Breast epithelium (tissue), 4 donors: ENCODE measurements at regions not wholly inside any gene's neighbourhood (a gene's known extent, or its start where the extent isn't known, plus 50 kb on each side); places are given as distances from the start of the nearest gene placed in this dataset.
"Not testable (repeated sequence)": the region's sequence is repeated elsewhere in the genome, so short reads cannot be mapped to it uniquely, and the experiment has no call there.

ENCODE experiments used
- DNase-seq, 2 donors: peaks; one replicate each; pipeline ENCODE4 v3.0.0-alpha.2; 2019; ENCODE audit warnings: low spot score in 2 of 2
- H3K27ac ChIP-seq, 2 donors: fragments of 200-600 bp; sonication (generic) in 1 of 2; one replicate each; pipeline ENCODE4 v1.5.1; 2016 to 2019; ENCODE audit warnings: mild to moderate bottlenecking in 1 of 2
- H3K27me3 ChIP-seq, 2 donors: fragments of 200-600 bp; sonication (generic) in 1 of 2; one replicate each; pipeline versions ENCODE4 v1.5.1 to v1.6.0; 2017 to 2019; ENCODE audit warnings: control low read depth in 1 of 2, mild to moderate bottlenecking in 1 of 2
- H3K36me3 ChIP-seq: fragments of 200-600 bp; one replicate; pipeline ENCODE4 v1.5.1; 2019
- H3K4me1 ChIP-seq, 2 donors: fragments of 200-600 bp; sonication (generic); one replicate each; pipeline ENCODE4 v1.5.1; 2016 to 2019; ENCODE audit warnings: control low read depth in 1 of 2
- H3K4me3 ChIP-seq, 3 donors: fragments of 200-600 bp; sonication (generic); 1 replicate in 2 of 3; 2 replicates in 1 of 3; pipeline ENCODE4 v1.5.1; 2016 to 2019; ENCODE audit warnings: mild to moderate bottlenecking in 3 of 3, moderate library complexity in 2 of 3
- H3K9me3 ChIP-seq, 2 donors: fragments of 200-600 bp; sonication (generic) in 1 of 2; one replicate each; pipeline ENCODE4 v1.5.1; 2016 to 2019; ENCODE audit warnings: control low read depth in 1 of 2
- POLR2A ChIP-seq: fragments of 450-650 bp; IDR thresholded peaks from one replicate; pipeline ENCODE4 v1.6.1; 2016; ENCODE audit warnings: antibody characterized with exemption, mild to moderate bottlenecking, moderate library complexity
- POLR2AphosphoS5 ChIP-seq, 3 donors: sonication (generic); formaldehyde crosslinking; IDR thresholded peaks; one replicate each; pipeline ENCODE4 v1.6.1; 2017; ENCODE audit warnings: antibody characterized with exemption in 3 of 3
- intact Hi-C: fragments of 100-400 bp; cut with DNase I; formaldehyde crosslinking; loops from one replicate; pipeline ENCODE4 v1.15.1; 2023; ENCODE audit warnings: low total_unique reads
- TF ChIP-seq, protein P1 (sequence below), 3 donors: fragments of 450-650 bp; IDR thresholded peaks; one replicate each; pipeline ENCODE4 v1.5.1; 2016 to 2017; ENCODE audit warnings: antibody characterized with exemption in 3 of 3, mild to moderate bottlenecking in 3 of 3, moderate library complexity in 3 of 3

DNA sequence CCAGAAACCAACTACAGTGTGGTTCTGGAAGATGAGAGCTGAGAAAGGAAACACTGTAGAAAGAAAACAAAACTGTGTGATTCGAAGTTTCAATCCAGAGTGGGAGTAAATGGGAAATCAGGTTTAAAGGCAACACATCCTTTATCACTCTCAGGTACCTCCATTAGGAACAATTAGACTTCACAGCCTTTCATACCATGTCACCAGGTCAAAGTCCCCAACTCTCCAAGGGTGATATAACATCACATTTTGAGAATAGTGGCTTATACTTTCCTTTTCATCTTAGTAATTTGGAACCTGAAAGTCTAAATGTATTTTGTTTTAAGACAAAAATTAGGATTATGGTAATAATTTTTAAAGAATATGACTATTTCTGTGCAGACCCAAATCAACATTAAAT, 194.9 kb upstream of the WWC1 start:
- no peak overlapping the region for H3K27ac ChIP-seq
- H3K4me3 ChIP-seq: no peak overlapping the region
- no peaks in the 10 kb centered on the region for H3K4me1 ChIP-seq
- intact Hi-C loops: no loop called here
- H3K36me3 ChIP-seq: no peaks in the 10 kb centered on the region
- DNase-seq: no peak
- no peaks in the 10 kb centered on the region for H3K9me3 ChIP-seq
- TF ChIP-seq POLR2AphosphoS5 (IDR thresholded peaks at IDR 0.05): no peak
- TF ChIP-seq, protein P1, sequence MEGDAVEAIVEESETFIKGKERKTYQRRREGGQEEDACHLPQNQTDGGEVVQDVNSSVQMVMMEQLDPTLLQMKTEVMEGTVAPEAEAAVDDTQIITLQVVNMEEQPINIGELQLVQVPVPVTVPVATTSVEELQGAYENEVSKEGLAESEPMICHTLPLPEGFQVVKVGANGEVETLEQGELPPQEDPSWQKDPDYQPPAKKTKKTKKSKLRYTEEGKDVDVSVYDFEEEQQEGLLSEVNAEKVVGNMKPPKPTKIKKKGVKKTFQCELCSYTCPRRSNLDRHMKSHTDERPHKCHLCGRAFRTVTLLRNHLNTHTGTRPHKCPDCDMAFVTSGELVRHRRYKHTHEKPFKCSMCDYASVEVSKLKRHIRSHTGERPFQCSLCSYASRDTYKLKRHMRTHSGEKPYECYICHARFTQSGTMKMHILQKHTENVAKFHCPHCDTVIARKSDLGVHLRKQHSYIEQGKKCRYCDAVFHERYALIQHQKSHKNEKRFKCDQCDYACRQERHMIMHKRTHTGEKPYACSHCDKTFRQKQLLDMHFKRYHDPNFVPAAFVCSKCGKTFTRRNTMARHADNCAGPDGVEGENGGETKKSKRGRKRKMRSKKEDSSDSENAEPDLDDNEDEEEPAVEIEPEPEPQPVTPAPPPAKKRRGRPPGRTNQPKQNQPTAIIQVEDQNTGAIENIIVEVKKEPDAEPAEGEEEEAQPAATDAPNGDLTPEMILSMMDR (IDR thresholded peaks at IDR 0.05): no peak
- no peak for TF ChIP-seq POLR2A
- no peaks in the 10 kb centered on the region for H3K27me3 ChIP-seq

GRCh38 chr5:168097876-168098653, 193.4 kb upstream of the WWC1 start:
- no peak for DNase-seq
- Histone ChIP-seq H3K4me1 (no peaks in the 10 kb centered on the region), H3K27me3 (no peaks in the 10 kb centered on the region), H3K4me3 (no peak overlapping the region), H3K27ac (no peak overlapping the region), H3K9me3 (no peaks in the 10 kb centered on the region), H3K36me3 (no peaks in the 10 kb centered on the region)
- TF ChIP-seq POLR2AphosphoS5 (IDR thresholded peaks at IDR 0.05): no peak
- TF ChIP-seq POLR2A: no peak
- intact Hi-C loops: no loop called here

DNA sequence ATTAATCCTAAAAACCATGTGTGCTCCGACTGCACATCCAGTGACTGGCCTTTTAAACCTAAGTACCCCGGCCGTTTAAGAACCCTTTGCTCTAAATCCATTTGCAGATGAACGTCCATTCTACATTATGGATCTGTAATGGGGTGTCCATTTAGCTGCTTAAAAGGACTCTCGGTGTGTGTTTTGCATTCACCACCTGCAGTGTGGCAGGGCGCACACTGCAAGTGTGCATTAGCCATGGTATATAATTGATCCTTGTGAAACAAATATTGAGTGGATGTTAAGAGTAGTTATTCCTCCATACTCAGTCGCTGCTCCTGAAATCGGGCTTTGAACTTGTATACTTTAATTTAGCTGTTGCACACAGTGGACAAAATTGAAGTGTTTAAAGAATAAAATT, 190.1 kb upstream of the WWC1 start:
- DNase-seq: no peak
- intact Hi-C loops: no loop called here
- Histone ChIP-seq H3K27ac (no peak overlapping the region), H3K4me1 (no peaks in the 10 kb centered on the region), H3K4me3 (no peak overlapping the region), H3K36me3 (no peaks in the 10 kb centered on the region), H3K9me3 (no peaks in the 10 kb centered on the region), H3K27me3 (no peaks in the 10 kb centered on the region)
- no peak for TF ChIP-seq POLR2AphosphoS5 (IDR thresholded peaks at IDR 0.05)
- TF ChIP-seq, protein P1 (IDR thresholded peaks at IDR 0.05): no peak
- no peak for TF ChIP-seq POLR2A

DNA sequence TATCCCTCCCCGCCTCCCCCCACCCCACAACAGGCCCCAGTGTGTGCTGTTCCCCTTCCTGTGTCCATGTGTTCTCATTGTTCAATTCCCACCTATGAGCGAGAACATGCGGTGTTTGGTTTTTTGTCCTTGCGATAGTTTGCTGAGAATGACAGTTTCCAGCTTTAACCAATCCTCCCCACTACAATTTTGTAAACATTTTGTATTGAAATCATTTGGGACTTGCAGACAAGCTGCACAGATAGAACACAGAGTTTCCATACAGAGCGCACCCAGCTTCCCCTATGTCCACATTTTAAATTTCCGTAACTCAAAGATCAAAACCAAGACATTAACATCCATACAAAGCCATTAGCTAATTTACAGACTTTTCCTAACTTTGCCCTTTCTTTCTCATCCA, 188.4 kb upstream of the WWC1 start:
- H3K9me3 ChIP-seq, H3K4me1 ChIP-seq, DNase-seq, H3K27me3 ChIP-seq, H3K27ac ChIP-seq, H3K4me3 ChIP-seq, H3K36me3 ChIP-seq, intact Hi-C loops: not testable (repeated sequence)

DNA sequence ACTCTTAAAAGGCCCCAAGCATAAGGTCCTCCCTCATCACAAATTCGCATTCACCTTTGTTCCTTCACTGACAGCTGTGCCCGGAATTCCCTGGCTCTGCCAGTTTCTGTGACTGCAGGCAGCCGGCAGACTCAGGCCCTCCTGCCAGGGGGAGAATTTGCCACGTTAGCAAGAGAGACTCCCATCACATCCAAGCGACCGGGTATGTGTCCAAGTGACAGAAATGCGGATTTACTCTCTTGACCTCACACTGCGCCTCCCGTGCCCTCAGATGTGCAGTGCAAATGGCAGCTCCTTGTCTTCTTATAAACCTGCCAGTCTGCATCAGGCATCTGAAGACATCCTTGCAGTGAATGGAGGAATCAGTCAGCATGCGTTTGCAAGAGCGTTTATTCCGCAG, 187.1 kb upstream of the WWC1 start:
- intact Hi-C loops: no loop called here

GRCh38 chr5:168104811-168105481, 186.5 kb upstream of the WWC1 start:
- H3K27me3 ChIP-seq: no peaks in the 10 kb centered on the region
- intact Hi-C loops: no loop called here

More for the DNA sequence above, 187.1 kb upstream of the WWC1 start:
- no peaks in the 10 kb centered on the region for H3K4me1 ChIP-seq
- no peak overlapping the region for H3K4me3 ChIP-seq
- no peaks in the 10 kb centered on the region for H3K27me3 ChIP-seq
- no peaks in the 10 kb centered on the region for H3K9me3 ChIP-seq
- no peak for DNase-seq
- no peak for TF ChIP-seq POLR2AphosphoS5 (IDR thresholded peaks at IDR 0.05)
- TF ChIP-seq, protein P1 (IDR thresholded peaks at IDR 0.05): no peak
- TF ChIP-seq POLR2A: no peak
- H3K36me3 ChIP-seq: no peaks in the 10 kb centered on the region
- no peak overlapping the region for H3K27ac ChIP-seq

More at GRCh38 chr5:168104811-168105481, 186.5 kb upstream of the WWC1 start:
- Histone ChIP-seq H3K9me3 (no peaks in the 10 kb centered on the region), H3K4me1 (no peaks in the 10 kb centered on the region), H3K36me3 (no peaks in the 10 kb centered on the region), H3K4me3 (no peak overlapping the region), H3K27ac (no peak overlapping the region)
- TF ChIP-seq, protein P1 (IDR thresholded peaks at IDR 0.05): no peak
- no peak for TF ChIP-seq POLR2A
- no peak for TF ChIP-seq POLR2AphosphoS5 (IDR thresholded peaks at IDR 0.05)
- DNase-seq: no peak
